Osteocyte (in vitro differentiated cells): ENCODE measurements at regions not wholly inside any gene's neighbourhood (a gene's known extent, or its start where the extent isn't known, plus 50 kb on each side); places are given as distances from the start of the nearest gene placed in this dataset.

Experiments
- DNase-seq: peaks from one replicate; pipeline ENCODE4 v3.0.0; 2021; ENCODE audit warnings: mixed read lengths; ENCODE audit not compliant: unreplicated experiment; ENCODE audit errors: extremely low spot score
- H3K27ac Mint-ChIP-seq: one replicate; pipeline ENCODE4 v1.8.0; 2021; ENCODE audit warnings: mild to moderate bottlenecking, mixed read lengths; ENCODE audit not compliant: unreplicated experiment
- H3K27me3 Mint-ChIP-seq: one replicate; pipeline ENCODE4 v1.8.0; 2021; ENCODE audit warnings: mixed read lengths; ENCODE audit not compliant: unreplicated experiment
- H3K36me3 Mint-ChIP-seq: one replicate; pipeline ENCODE4 v1.8.0; 2021; ENCODE audit warnings: mixed read lengths; ENCODE audit not compliant: unreplicated experiment
- H3K4me1 Mint-ChIP-seq: one replicate; pipeline ENCODE4 v1.8.0; 2021; ENCODE audit warnings: mixed read lengths; ENCODE audit not compliant: unreplicated experiment
- H3K4me3 Mint-ChIP-seq: one replicate; pipeline ENCODE4 v1.8.0; 2021; ENCODE audit warnings: mild to moderate bottlenecking, moderate library complexity, mixed read lengths; ENCODE audit not compliant: unreplicated experiment
- H3K9me3 Mint-ChIP-seq: one replicate; pipeline ENCODE4 v1.8.0; 2021; ENCODE audit warnings: mixed read lengths; ENCODE audit not compliant: unreplicated experiment
- TF ChIP-seq, protein P1 (sequence below): fragments of 200-600 bp; sonication (generic); IDR thresholded peaks from 2 replicates; pipeline ENCODE4 v1.5.0; 2021; ENCODE audit warnings: antibody characterized with exemption, mild to moderate bottlenecking, moderate library complexity

GRCh38 chr3:30098243-30098642 lies 508.2 kb upstream of the TGFBR2 start:
- H3K4me3 Mint-ChIP-seq = no peak overlapping the region
- no peak for DNase-seq
- H3K9me3 Mint-ChIP-seq = peaks cover 6% of the 10 kb centered on the region
- no peak overlapping the region for H3K27ac Mint-ChIP-seq
- TF ChIP-seq, protein P1, sequence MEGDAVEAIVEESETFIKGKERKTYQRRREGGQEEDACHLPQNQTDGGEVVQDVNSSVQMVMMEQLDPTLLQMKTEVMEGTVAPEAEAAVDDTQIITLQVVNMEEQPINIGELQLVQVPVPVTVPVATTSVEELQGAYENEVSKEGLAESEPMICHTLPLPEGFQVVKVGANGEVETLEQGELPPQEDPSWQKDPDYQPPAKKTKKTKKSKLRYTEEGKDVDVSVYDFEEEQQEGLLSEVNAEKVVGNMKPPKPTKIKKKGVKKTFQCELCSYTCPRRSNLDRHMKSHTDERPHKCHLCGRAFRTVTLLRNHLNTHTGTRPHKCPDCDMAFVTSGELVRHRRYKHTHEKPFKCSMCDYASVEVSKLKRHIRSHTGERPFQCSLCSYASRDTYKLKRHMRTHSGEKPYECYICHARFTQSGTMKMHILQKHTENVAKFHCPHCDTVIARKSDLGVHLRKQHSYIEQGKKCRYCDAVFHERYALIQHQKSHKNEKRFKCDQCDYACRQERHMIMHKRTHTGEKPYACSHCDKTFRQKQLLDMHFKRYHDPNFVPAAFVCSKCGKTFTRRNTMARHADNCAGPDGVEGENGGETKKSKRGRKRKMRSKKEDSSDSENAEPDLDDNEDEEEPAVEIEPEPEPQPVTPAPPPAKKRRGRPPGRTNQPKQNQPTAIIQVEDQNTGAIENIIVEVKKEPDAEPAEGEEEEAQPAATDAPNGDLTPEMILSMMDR = no peak
- H3K4me1 Mint-ChIP-seq = peaks cover 8% of the 10 kb centered on the region
- no peaks in the 10 kb centered on the region for H3K27me3 Mint-ChIP-seq
- no peaks in the 10 kb centered on the region for H3K36me3 Mint-ChIP-seq

DNA sequence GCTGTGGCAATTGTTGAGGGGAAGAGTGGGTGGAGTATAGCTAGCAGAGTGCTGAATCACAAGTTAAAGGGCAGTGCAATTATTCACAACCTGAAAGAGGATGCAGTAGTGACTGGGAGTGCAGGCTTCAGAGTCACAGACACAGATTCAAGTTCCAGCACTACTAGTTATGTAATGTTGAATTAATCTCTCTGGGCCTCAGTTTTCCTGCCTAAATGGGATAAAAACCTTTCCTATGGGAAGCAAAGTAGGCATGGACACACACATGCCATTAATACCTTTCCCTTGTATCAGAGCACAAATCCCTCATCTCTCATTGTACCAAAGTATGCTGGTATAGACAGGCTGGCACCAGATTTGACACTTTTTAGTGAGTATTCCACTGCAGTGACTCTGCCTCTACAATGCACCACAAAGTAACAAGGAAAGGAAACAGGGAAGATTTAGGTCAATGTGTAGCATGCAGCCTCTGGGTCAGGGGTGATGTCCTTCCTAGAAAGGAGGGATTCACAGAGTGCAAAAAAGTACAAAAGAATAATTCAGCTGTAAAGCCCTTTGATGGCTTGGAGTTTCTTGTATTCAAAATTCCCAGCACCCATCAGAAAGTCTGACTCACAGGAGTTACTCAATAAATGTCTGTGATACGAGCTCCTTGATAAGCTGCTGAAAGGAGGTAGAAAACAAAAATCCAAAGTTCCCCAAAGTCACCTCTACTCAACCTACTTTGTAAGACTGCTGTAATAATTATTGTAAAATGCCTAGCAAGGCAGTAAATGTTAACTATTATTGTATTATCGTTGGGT lies 507.5 kb upstream of the TGFBR2 start:
- Mint-ChIP-seq H3K4me3 (no peak overlapping the region), H3K27me3 (no peaks in the 10 kb centered on the region), H3K36me3 (no peaks in the 10 kb centered on the region), H3K4me1 (peaks cover 8% of the 10 kb centered on the region), H3K9me3 (peaks cover 6% of the 10 kb centered on the region), H3K27ac (no peak overlapping the region)
- DNase-seq = no peak
- TF ChIP-seq, protein P1 = no peak

- Mint-ChIP-seq H3K4me3 (no peak overlapping the region), H3K27ac (no peak overlapping the region), H3K9me3 (peaks cover 5% of the 10 kb centered on the region), H3K36me3 (no peaks in the 10 kb centered on the region), H3K27me3 (no peaks in the 10 kb centered on the region), H3K4me1 (peaks cover 8% of the 10 kb centered on the region)
- DNase-seq = no peak
- TF ChIP-seq, protein P1 = no peak
Measured at GRCh38 chr3:30102356-30102755, 504.0 kb upstream of the TGFBR2 start.

- H3K27me3 Mint-ChIP-seq = no peaks in the 10 kb centered on the region
- H3K4me3 Mint-ChIP-seq = no peak overlapping the region
- H3K27ac Mint-ChIP-seq = no peak overlapping the region
- no peaks in the 10 kb centered on the region for H3K36me3 Mint-ChIP-seq
- DNase-seq = no peak
- TF ChIP-seq, protein P1 = no peak
- H3K4me1 Mint-ChIP-seq = peaks cover 7% of the 10 kb centered on the region
- peaks cover 5% of the 10 kb centered on the region for H3K9me3 Mint-ChIP-seq
Measured at GRCh38 chr3:30103186-30103585, 503.2 kb upstream of the TGFBR2 start.

- H3K4me1 Mint-ChIP-seq = no peaks in the 10 kb centered on the region
- DNase-seq = no peak
- TF ChIP-seq, protein P1 = no peak
- H3K27ac Mint-ChIP-seq = no peak overlapping the region
- H3K4me3 Mint-ChIP-seq = no peak overlapping the region
- no peaks in the 10 kb centered on the region for H3K27me3 Mint-ChIP-seq
- H3K36me3 Mint-ChIP-seq = no peaks in the 10 kb centered on the region
- peaks cover 5% of the 10 kb centered on the region for H3K9me3 Mint-ChIP-seq
Measured at GRCh38 chr3:30107531-30107930, 498.9 kb upstream of the TGFBR2 start.
